GM06990 (cell line): ENCODE measurements at regions not wholly inside any gene's neighbourhood (a gene's known extent, or its start where the extent isn't known, plus 50 kb on each side); places are given as distances from the start of the nearest gene placed in this dataset.

Source experiments
- DNase-seq: peaks from one replicate; pipeline ENCODE4 v3.0.0-alpha.2; 2011; ENCODE audit not compliant: insufficient read length; ENCODE audit errors: extremely low read depth
- H3K27me3 ChIP-seq: replicated peaks from 2 replicates; pipeline ENCODE4 v1.6.0; 2011; ENCODE audit warnings: low read length; ENCODE audit not compliant: control insufficient read depth, insufficient read depth
- H3K36me3 ChIP-seq: 2 replicates; pipeline ENCODE4 v1.5.1; 2011; ENCODE audit warnings: low read length; ENCODE audit not compliant: control insufficient read depth, insufficient read depth
- H3K4me3 ChIP-seq: replicated peaks from 2 replicates; pipeline ENCODE4 v1.5.1; 2011; ENCODE audit warnings: low read depth, mild to moderate bottlenecking, control low read depth, low read length
- TF ChIP-seq, protein P1 (sequence below): IDR thresholded peaks from 2 replicates; pipeline ENCODE4 v1.5.1; 2011; ENCODE audit warnings: low read length, control low read depth, mild to moderate bottlenecking, inconsistent platforms; ENCODE audit not compliant: insufficient read depth, poor library complexity, severe bottlenecking

DNA sequence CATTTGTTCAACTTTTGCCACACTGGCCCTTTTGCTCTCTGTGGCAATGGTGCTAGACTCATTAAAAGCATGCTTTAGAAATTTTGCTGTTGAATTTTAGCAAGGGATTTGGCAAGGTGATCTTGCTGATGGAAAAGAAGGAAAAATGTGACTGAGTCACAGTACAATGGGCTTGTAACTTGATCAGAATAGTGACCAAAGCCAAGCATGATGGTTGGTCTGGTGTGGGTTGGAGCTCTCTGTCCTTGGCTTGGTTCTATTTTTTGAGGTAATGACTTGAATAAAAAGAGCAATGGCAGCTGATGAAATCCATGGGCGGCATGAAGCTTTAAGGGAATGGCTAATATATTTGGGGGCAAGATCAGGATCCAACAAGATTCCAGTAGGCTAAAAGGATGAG is 114.4 kb upstream of the ZNF366 start:
- TF ChIP-seq, protein P1, sequence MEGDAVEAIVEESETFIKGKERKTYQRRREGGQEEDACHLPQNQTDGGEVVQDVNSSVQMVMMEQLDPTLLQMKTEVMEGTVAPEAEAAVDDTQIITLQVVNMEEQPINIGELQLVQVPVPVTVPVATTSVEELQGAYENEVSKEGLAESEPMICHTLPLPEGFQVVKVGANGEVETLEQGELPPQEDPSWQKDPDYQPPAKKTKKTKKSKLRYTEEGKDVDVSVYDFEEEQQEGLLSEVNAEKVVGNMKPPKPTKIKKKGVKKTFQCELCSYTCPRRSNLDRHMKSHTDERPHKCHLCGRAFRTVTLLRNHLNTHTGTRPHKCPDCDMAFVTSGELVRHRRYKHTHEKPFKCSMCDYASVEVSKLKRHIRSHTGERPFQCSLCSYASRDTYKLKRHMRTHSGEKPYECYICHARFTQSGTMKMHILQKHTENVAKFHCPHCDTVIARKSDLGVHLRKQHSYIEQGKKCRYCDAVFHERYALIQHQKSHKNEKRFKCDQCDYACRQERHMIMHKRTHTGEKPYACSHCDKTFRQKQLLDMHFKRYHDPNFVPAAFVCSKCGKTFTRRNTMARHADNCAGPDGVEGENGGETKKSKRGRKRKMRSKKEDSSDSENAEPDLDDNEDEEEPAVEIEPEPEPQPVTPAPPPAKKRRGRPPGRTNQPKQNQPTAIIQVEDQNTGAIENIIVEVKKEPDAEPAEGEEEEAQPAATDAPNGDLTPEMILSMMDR, result no peak
- Histone ChIP-seq H3K27me3 (no peaks in the 10 kb centered on the region; the same call in 1 of the 2 replicates), H3K4me3 (no peak overlapping the region), H3K36me3 (no peaks in the 10 kb centered on the region)
- DNase-seq, result no peak

DNA sequence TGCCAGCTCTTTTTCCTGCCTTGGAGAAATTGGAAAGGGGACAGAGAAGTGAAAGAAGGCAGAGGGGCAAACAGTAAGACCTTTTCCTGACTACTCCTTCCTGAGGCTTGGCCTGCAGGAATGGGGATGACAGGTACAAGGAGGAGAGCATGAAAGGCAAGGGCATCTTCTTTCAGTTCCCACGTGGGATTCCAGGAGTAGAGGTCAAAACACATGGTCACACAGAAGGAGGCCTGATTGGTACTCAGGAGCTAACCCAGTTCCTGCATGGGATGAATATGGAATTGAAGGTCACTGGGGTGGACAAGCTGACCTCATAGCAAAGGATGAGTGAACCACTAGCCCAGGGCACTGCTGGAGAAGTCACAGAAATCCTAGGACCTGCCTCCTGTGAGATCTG is 112.5 kb upstream of the ZNF366 start:
- Histone ChIP-seq H3K27me3 (no peaks in the 10 kb centered on the region), H3K4me3 (no peak overlapping the region), H3K36me3 (no peaks in the 10 kb centered on the region)
- DNase-seq, result no peak
- TF ChIP-seq, protein P1, result no peak

DNA sequence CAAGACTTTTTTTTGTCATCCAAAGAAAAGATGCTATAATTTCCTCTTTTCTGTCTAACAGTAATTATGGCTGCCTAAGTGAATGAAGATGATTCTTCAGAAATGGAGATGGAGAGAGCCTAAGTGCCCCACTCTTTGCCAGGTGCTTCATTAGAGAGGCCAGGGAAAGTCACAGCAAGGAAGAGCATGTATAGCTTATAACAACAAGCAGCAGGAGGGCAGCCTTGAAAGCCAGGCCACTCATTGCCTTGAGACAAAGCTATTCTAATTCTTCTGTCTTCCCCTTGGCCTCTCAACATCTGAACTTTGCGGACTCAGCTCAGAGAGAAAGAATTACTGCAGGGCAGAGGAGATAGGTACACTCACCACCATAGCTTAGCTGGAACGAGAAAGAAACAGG is 112.0 kb upstream of the ZNF366 start:
- no peaks in the 10 kb centered on the region for H3K36me3 ChIP-seq
- H3K4me3 ChIP-seq, result no peak overlapping the region
- DNase-seq, result no peak
- H3K27me3 ChIP-seq, result no peaks in the 10 kb centered on the region
- TF ChIP-seq, protein P1, result no peak

DNA sequence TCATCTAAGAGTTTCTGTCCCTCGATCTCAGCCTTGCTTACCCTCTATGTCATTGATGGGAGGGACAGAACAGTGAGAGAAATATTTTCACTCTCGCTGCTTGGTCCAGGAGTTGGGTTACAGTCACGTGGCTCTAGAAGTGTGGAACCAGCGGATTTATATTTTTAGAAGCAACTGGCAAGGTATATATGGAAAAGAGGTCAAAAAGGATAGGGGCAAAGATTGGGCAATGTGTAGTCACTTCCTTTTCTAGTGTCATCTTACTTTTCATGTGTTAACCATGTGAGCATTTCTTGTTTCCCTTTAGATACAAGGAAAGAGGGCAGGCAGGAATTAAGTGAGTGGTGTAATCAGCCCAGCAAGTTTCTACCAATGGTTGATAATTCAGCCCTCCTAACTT is 111.5 kb upstream of the ZNF366 start:
- no peak for DNase-seq
- TF ChIP-seq, protein P1, result no peak
- H3K36me3 ChIP-seq, result no peaks in the 10 kb centered on the region
- H3K27me3 ChIP-seq, result no peaks in the 10 kb centered on the region
- no peak overlapping the region for H3K4me3 ChIP-seq

DNA sequence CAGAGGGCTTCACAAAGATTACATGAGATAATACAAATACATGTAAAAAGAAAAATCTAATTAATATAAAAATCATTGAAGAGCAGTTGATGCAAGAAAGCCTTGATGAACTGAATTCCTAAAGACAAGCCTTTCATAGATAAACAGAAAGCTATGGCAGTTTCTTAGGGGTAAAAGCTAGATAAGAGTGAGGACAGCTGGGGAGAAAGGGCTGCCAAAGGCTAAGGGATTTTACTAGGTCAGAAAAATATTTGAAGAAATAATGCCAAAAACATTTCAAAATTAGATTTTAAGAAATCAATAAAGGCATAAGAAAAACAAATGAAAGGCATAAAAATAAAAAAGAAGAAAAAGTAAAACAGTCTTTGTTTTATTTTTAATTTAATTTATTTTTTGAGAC is 107.9 kb upstream of the ZNF366 start:
- no peaks in the 10 kb centered on the region; the same call in 1 of the 2 replicates for H3K27me3 ChIP-seq
- H3K4me3 ChIP-seq, result no peak overlapping the region
- no peak for DNase-seq
- TF ChIP-seq, protein P1, result no peak
- H3K36me3 ChIP-seq, result no peaks in the 10 kb centered on the region

DNA sequence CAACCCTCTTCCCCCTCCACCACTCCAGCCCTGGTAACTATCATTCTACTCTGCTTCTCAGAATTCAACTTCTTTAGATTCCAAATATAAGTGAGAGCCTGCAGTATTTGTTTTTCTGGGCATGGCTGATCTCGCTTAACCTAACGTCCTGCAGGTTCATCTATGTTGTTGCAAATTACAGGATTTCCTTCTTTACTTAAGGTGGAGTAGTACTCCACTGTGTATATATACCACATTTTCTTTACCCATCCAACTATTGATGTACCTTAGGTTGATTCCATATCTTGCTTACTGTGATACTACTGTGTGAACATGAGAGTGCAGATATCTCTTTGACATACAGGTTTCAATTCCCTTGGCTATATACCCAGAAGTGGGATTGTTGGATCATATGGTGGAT is 106.3 kb upstream of the ZNF366 start:
- H3K36me3 ChIP-seq, result no peaks in the 10 kb centered on the region

More for the DNA sequence above, 106.3 kb upstream of the ZNF366 start:
- Histone ChIP-seq H3K4me3 (no peak overlapping the region), H3K27me3 (no peaks in the 10 kb centered on the region; the same call in 1 of the 2 replicates)
- TF ChIP-seq, protein P1, result no peak
- no peak for DNase-seq
